ENCODE measurements at regions not wholly inside any gene's neighbourhood (a gene's known extent, or its start where the extent isn't known, plus 50 kb on each side); places are given as distances from the start of the nearest gene placed in this dataset.

GRCh38 chr2:180751306-180751920 is 229.0 kb upstream of the UBE2E3 start:
- no peak for DNase-seq
- Mint-ChIP-seq H3K27me3 (peaks cover 11% of the 10 kb centered on the region), H3K4me3 (no peak overlapping the region)

DNA sequence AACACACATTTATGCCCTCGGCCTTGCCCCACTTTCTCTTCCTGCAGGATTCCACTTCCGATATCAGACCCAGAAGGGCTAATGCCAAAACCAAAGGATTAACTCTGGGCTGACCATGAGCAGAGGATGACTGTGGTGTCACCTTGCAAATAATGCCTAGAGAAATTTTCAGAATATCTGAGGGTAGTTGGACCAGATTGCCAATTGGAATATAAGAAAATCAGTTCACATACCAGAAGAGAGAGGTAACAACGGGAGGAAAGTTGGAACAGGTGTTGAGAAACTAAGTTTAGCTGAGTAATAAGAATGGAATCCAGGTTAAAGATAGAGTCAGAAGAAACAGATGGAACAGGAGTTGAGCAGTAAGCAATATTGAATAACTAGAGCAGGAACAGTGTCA is 232.7 kb upstream of the UBE2E3 start:
- Mint-ChIP-seq H3K4me3 (no peak overlapping the region), H3K27ac (no peak overlapping the region), H3K4me1 (no peaks in the 10 kb centered on the region), H3K27me3 (peaks cover 16% of the 10 kb centered on the region), H3K36me3 (ENCODE audit: low read depth) (no peaks in the 10 kb centered on the region)
- no peak for DNase-seq
- H3K9me3 ChIP-seq (ENCODE audit: control insufficient read depth, low read length, poor library complexity, severe bottlenecking): no peaks in the 10 kb centered on the region
- ATAC-seq: no peak

More at GRCh38 chr2:180751306-180751920, 229.0 kb upstream of the UBE2E3 start:
- H3K27ac Mint-ChIP-seq: no peak overlapping the region
- no peaks in the 10 kb centered on the region for H3K36me3 Mint-ChIP-seq (ENCODE audit: low read depth)
- ATAC-seq: no peak
- H3K4me1 Mint-ChIP-seq: no peaks in the 10 kb centered on the region
- no peaks in the 10 kb centered on the region for H3K9me3 ChIP-seq (ENCODE audit: control insufficient read depth, low read length, poor library complexity, severe bottlenecking)

DNA sequence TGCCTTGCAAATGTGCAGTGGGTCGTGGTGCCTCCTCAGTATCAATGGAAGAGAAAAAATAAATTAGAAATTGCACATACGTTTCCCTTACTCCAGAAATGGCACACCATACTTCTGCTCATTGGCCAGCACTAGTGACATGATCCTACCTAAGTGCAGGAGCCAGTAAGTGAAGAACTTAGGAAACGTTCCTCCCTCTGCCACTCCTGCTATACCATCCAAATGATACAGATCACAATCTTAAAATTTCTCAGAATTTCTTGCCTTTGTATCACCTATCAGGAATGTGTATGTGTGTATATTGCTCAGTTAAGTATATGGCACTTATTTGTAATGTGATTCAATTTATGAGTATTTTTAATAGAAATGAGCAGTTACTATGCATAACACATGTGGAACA is 237.0 kb upstream of the UBE2E3 start:
- ATAC-seq: no peak
- Mint-ChIP-seq H3K36me3 (ENCODE audit: low read depth) (no peaks in the 10 kb centered on the region), H3K4me3 (no peak overlapping the region), H3K27ac (no peak overlapping the region), H3K4me1 (no peaks in the 10 kb centered on the region), H3K27me3 (peaks cover 20% of the 10 kb centered on the region)
- H3K9me3 ChIP-seq (ENCODE audit: control insufficient read depth, low read length, poor library complexity, severe bottlenecking): no peaks in the 10 kb centered on the region
- DNase-seq: no peak

GRCh38 chr2:180742801-180743200 is 237.6 kb upstream of the UBE2E3 start:
- no peak overlapping the region for H3K27ac Mint-ChIP-seq

DNA sequence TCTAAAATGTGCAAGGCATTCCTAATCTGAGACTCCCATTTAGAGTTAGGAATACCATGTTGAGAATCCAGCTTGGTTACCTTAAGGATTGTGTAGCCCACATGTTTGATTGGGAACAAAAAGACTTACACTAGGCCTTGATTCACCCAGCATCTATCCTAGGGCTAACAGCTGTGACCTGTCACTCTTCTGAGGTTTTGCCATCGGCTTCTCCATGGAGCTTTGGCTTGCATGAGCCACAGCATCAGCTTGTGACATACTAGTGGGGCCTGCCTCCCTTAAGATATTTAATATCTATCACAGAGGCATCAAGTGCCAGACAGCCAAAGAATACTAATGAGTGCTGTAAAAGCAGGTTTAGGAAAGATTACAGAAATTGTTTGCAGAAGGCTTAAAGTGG is 241.3 kb upstream of the UBE2E3 start:
- ATAC-seq (no peak), DNase-seq (no peak)
- peaks cover 15% of the 10 kb centered on the region for H3K27me3 Mint-ChIP-seq
- H3K36me3 Mint-ChIP-seq (ENCODE audit: low read depth): no peaks in the 10 kb centered on the region
- no peak overlapping the region for H3K4me3 Mint-ChIP-seq
- no peaks in the 10 kb centered on the region for H3K4me1 Mint-ChIP-seq
- no peak overlapping the region for H3K27ac Mint-ChIP-seq
- no peaks in the 10 kb centered on the region for H3K9me3 ChIP-seq (ENCODE audit: control insufficient read depth, low read length, poor library complexity, severe bottlenecking)

More at GRCh38 chr2:180742801-180743200, 237.6 kb upstream of the UBE2E3 start:
- DNase-seq (no peak), ATAC-seq (no peak)
- no peaks in the 10 kb centered on the region for H3K4me1 Mint-ChIP-seq
- H3K4me3 Mint-ChIP-seq: no peak overlapping the region
- peaks cover 20% of the 10 kb centered on the region for H3K27me3 Mint-ChIP-seq
- no peaks in the 10 kb centered on the region for H3K36me3 Mint-ChIP-seq (ENCODE audit: low read depth)
- H3K9me3 ChIP-seq (ENCODE audit: control insufficient read depth, low read length, poor library complexity, severe bottlenecking): no peaks in the 10 kb centered on the region

DNA sequence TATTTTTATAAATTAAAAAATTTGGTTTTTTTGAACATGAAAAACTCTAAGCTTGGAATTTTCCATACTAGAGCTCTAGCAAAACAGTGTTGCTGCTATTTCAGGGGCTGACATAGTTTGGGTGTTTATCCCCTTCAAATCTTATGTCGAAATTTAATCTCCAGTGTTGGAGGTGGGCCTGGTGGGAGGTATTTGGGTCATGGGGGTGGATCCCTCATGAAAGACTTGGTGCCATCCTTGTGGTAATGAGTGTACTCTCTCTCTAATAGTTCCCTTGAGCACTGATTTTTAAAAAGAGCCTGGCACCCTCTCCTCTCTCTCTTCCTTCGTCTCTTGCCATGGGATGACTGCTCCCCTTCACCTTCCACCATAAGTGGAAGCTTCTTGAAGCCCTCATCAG is 244.6 kb upstream of the UBE2E3 start:
- Mint-ChIP-seq H3K27me3 (peaks cover 8% of the 10 kb centered on the region), H3K4me3 (no peak overlapping the region), H3K36me3 (ENCODE audit: low read depth) (no peaks in the 10 kb centered on the region), H3K4me1 (no peaks in the 10 kb centered on the region), H3K27ac (no peak overlapping the region)
- H3K9me3 ChIP-seq (ENCODE audit: control insufficient read depth, low read length, poor library complexity, severe bottlenecking): no peaks in the 10 kb centered on the region
- ATAC-seq (no peak), DNase-seq (no peak)

DNA sequence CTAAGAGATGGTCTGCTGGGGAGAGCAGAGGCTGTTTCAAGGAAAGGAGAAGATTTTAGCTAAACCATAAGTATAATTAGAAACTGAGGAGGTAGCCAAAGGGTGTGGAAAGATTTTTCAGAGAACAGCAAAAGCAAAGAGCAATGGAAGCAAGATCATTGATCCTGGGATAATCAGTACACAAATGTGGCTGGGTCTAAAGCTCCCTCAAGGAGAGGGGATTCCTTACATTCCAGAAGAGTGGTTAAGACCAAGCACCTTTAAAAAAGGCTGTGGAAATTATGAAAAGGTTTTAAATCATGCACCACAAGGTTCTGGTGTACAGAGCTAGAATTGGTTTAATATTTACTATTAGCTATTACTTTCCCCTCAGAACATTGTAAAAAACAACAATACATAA is 246.0 kb upstream of the UBE2E3 start:
- Mint-ChIP-seq H3K36me3 (ENCODE audit: low read depth) (no peaks in the 10 kb centered on the region), H3K27ac (no peak overlapping the region), H3K4me1 (no peaks in the 10 kb centered on the region), H3K27me3 (peaks cover 8% of the 10 kb centered on the region), H3K4me3 (no peak overlapping the region)
- DNase-seq (no peak), ATAC-seq (no peak)
- H3K9me3 ChIP-seq (ENCODE audit: control insufficient read depth, low read length, poor library complexity, severe bottlenecking): no peaks in the 10 kb centered on the region

DNA sequence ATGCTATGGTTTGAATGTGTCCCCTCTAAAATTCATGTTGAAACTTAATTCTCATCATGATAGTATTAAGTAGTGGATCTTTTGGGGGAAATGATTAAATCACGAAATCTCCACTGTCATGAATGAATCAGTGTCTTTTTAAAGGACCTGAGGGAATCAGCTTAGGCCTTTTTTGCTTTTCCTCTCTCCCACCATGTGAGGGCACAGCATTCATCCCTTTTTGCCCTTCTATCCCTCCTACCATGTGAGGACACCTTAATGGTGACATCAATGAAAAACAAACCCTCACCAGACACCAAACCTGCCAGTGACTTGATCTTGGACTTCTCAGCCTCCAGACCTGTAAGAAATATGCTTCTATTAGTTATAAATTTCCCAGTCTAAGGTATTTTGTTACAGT is 247.1 kb upstream of the UBE2E3 start:
- no peaks in the 10 kb centered on the region for H3K4me1 Mint-ChIP-seq
- DNase-seq (no peak), ATAC-seq (no peak)
- H3K36me3 Mint-ChIP-seq (ENCODE audit: low read depth): no peaks in the 10 kb centered on the region
- H3K27ac Mint-ChIP-seq: no peak overlapping the region
- no peaks in the 10 kb centered on the region for H3K9me3 ChIP-seq (ENCODE audit: control insufficient read depth, low read length, poor library complexity, severe bottlenecking)
- peaks cover 10% of the 10 kb centered on the region for H3K27me3 Mint-ChIP-seq
- H3K4me3 Mint-ChIP-seq: no peak overlapping the region

- no peaks in the 10 kb centered on the region for H3K4me1 Mint-ChIP-seq
- no peaks in the 10 kb centered on the region for H3K9me3 ChIP-seq (ENCODE audit: control insufficient read depth, low read length, poor library complexity, severe bottlenecking)
- peaks cover 16% of the 10 kb centered on the region for H3K27me3 Mint-ChIP-seq
- H3K27ac Mint-ChIP-seq: no peak overlapping the region
- H3K36me3 Mint-ChIP-seq (ENCODE audit: low read depth): no peaks in the 10 kb centered on the region
- DNase-seq (no peak), ATAC-seq (no peak)
- no peak overlapping the region for H3K4me3 Mint-ChIP-seq
Measured at GRCh38 chr2:180732337-180732736, 248.1 kb upstream of the UBE2E3 start.

DNA sequence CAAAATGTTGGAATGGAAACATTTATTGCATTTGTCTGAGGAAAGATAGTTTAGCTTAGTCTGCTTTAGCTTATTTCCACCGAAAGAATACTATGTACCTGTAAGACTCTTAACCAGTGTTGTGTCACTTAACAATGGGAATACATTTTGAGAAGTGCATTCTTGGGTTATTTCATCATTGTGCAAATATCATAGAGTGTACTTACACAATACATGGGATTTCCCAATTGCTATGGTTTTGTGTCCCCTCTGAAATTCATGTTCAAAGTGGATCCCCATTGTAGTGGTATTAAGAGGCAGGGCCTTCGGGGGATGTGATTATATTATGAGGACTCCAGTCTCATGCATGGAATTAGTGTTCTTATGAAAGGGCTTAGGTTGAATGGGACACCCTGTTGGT is 249.4 kb upstream of the UBE2E3 start:
- DNase-seq (no peak), ATAC-seq (no peak)
- Mint-ChIP-seq H3K36me3 (ENCODE audit: low read depth) (no peaks in the 10 kb centered on the region), H3K4me1 (no peaks in the 10 kb centered on the region), H3K4me3 (no peak overlapping the region), H3K27me3 (peaks cover 27% of the 10 kb centered on the region), H3K27ac (no peak overlapping the region)
- no peaks in the 10 kb centered on the region for H3K9me3 ChIP-seq (ENCODE audit: control insufficient read depth, low read length, poor library complexity, severe bottlenecking)

DNA sequence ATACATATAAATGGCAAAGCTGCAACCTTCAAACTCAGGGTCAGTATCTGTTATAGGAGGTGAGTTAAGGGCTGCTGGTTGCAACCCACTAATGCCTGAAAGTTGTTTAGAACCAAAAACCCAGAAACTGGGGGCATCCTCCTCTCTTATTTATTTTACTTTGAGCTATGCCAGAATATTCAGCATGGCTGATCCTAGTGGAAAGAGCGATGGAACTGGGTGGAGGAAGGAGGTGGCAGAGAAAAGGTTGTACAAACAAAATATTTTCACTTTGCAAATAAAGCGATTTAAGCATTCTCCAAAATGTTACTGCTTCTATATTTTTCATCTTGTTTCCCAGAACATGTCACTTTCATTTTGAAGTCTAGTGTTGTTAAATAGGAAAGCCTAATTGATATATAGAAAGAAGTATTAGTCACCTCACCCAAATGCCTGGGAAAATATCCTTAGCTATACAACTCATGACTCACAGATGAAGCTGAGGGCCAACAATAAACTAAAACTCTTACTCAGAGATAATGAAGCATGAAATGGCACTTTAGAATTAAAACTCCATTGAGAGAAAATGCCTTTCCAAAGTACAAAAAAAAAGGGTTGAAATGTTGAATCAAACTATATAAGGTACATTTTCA is 251.4 kb upstream of the UBE2E3 start:
- H3K4me1 Mint-ChIP-seq: no peaks in the 10 kb centered on the region
- H3K27me3 Mint-ChIP-seq: peaks cover 32% of the 10 kb centered on the region
- H3K36me3 Mint-ChIP-seq (ENCODE audit: low read depth): no peaks in the 10 kb centered on the region
- no peaks in the 10 kb centered on the region for H3K9me3 ChIP-seq (ENCODE audit: control insufficient read depth, low read length, poor library complexity, severe bottlenecking)
- no peak overlapping the region for H3K4me3 Mint-ChIP-seq
- ATAC-seq (no peak), DNase-seq (no peak)
- H3K27ac Mint-ChIP-seq: no peak overlapping the region

GRCh38 chr2:180723712-180724111 is 256.7 kb upstream of the UBE2E3 start:
- no peak overlapping the region for H3K4me3 Mint-ChIP-seq
- H3K4me1 Mint-ChIP-seq: no peaks in the 10 kb centered on the region
- DNase-seq (no peak), ATAC-seq (no peak)
- H3K9me3 ChIP-seq (ENCODE audit: control insufficient read depth, low read length, poor library complexity, severe bottlenecking): peaks cover 2% of the 10 kb centered on the region
- peaks cover 48% of the 10 kb centered on the region for H3K27me3 Mint-ChIP-seq
- H3K36me3 Mint-ChIP-seq (ENCODE audit: low read depth): no peaks in the 10 kb centered on the region
- H3K27ac Mint-ChIP-seq: no peak overlapping the region

GRCh38 chr2:180722551-180723239 is 257.7 kb upstream of the UBE2E3 start:
- Mint-ChIP-seq H3K4me3 (no peak overlapping the region), H3K27me3 (peaks cover 45% of the 10 kb centered on the region), H3K27ac (no peak overlapping the region), H3K36me3 (ENCODE audit: low read depth) (no peaks in the 10 kb centered on the region), H3K4me1 (no peaks in the 10 kb centered on the region)
- H3K9me3 ChIP-seq (ENCODE audit: control insufficient read depth, low read length, poor library complexity, severe bottlenecking): peaks cover 3% of the 10 kb centered on the region
- DNase-seq (no peak), ATAC-seq (no peak)

GRCh38 chr2:180720829-180721228 is 259.6 kb upstream of the UBE2E3 start:
- H3K27me3 Mint-ChIP-seq: peaks cover 30% of the 10 kb centered on the region
- DNase-seq: no peak
- H3K4me3 Mint-ChIP-seq: no peak overlapping the region
- H3K9me3 ChIP-seq (ENCODE audit: control insufficient read depth, low read length, poor library complexity, severe bottlenecking): peaks cover 3% of the 10 kb centered on the region
- H3K27ac Mint-ChIP-seq: no peak overlapping the region
- H3K36me3 Mint-ChIP-seq (ENCODE audit: low read depth): no peaks in the 10 kb centered on the region
- ATAC-seq: no peak
- H3K4me1 Mint-ChIP-seq: no peaks in the 10 kb centered on the region

Data from T-helper 17 cell (primary cell).